Vagina (tissue), 2 donors: ENCODE measurements at regions not wholly inside any gene's neighbourhood (a gene's known extent, or its start where the extent isn't known, plus 50 kb on each side); places are given as distances from the start of the nearest gene placed in this dataset.

ENCODE experiments used
- CTCF ChIP-seq, 3 experiments: fragments of 450-650 bp in 2 of 3; fragments of 200-600 bp in 1 of 3; sonication (generic) in 1 of 3; IDR thresholded peaks; one replicate each; pipeline ENCODE4 v1.5.1; 2017 to 2019; ENCODE audit warnings: antibody characterized with exemption in 3 of 3, mild to moderate bottlenecking in 2 of 3, moderate library complexity in 2 of 3
- POLR2A ChIP-seq, 2 donors: fragments of 450-650 bp; IDR thresholded peaks; one replicate each; pipeline ENCODE4 v1.6.1; 2017; ENCODE audit warnings: antibody characterized with exemption in 2 of 2, mild to moderate bottlenecking in 2 of 2, moderate library complexity in 2 of 2
- POLR2AphosphoS5 ChIP-seq, 2 donors: sonication (generic); formaldehyde crosslinking; IDR thresholded peaks; one replicate each; pipeline ENCODE4 v1.9.0; 2017; ENCODE audit warnings: antibody characterized with exemption in 2 of 2, mild to moderate bottlenecking in 2 of 2, low read depth in 1 of 2; ENCODE audit not compliant: insufficient read depth in 1 of 2

- TF ChIP-seq CTCF (IDR thresholded peaks at IDR 0.05) (no peak), POLR2AphosphoS5 (IDR thresholded peaks at IDR 0.05; ENCODE audit: insufficient read depth in 1 of 2, low read depth in 1 of 2) (no peak), POLR2A (IDR thresholded peaks at IDR 0.05) (no peak)
Measured at GRCh38 chrX:122196343-122196742, 987.7 kb upstream of the GRIA3 start.
